ENCODE measurements at regions not wholly inside any gene's neighbourhood (a gene's known extent, or its start where the extent isn't known, plus 50 kb on each side); places are given as distances from the start of the nearest gene placed in this dataset.
"Not testable (repeated sequence)": the region's sequence is repeated elsewhere in the genome, so short reads cannot be mapped to it uniquely, and the experiment has no call there.

- DNase-seq (no peak), ATAC-seq (ENCODE audit: low read depth in 2 of 2) (no peak)
- no peak overlapping the region for H3K27ac Mint-ChIP-seq
- Histone ChIP-seq H3K9me3 (ENCODE audit: control insufficient read depth in 2 of 2, low read length in 2 of 2) (no peaks in the 10 kb centered on the region), H3K27me3 (ENCODE audit: control insufficient read depth, insufficient read depth, low read length) (no peaks in the 10 kb centered on the region), H3K36me3 (ENCODE audit: control insufficient read depth, insufficient read depth, low read length) (no peaks in the 10 kb centered on the region), H3K4me1 (ENCODE audit: control insufficient read depth, insufficient read depth, low read length, poor library complexity, severe bottlenecking) (no peaks in the 10 kb centered on the region), H3K4me3 (ENCODE audit: low read depth, low read length) (no peak overlapping the region), H3K27ac (ENCODE audit: insufficient read depth, low read length, poor library complexity, severe bottlenecking) (no peak overlapping the region)
- peaks cover 9% of the 10 kb centered on the region for H3K27me3 Mint-ChIP-seq
- peaks cover 0 to 3% (median 0%) of the 10 kb centered on the region in 4 donors for H3K4me1 Mint-ChIP-seq
- H3K4me3 Mint-ChIP-seq = no peak overlapping the region
- H3K36me3 Mint-ChIP-seq = no peaks in the 10 kb centered on the region
- peaks cover 0 to 5% (median 0%) of the 10 kb centered on the region in 7 donors for H3K9me3 Mint-ChIP-seq
Measured at GRCh38 chrX:37921758-37922157, 74.4 kb upstream of the DYNLT3 start.

GRCh38 chrX:37922928-37923327 lies 75.6 kb upstream of the DYNLT3 start:
- no peak overlapping the region for H3K4me3 Mint-ChIP-seq
- Histone ChIP-seq H3K9me3 (ENCODE audit: control insufficient read depth in 2 of 2, low read length in 2 of 2) (no peaks in the 10 kb centered on the region), H3K27ac (ENCODE audit: insufficient read depth, low read length, poor library complexity, severe bottlenecking) (no peak overlapping the region), H3K4me1 (ENCODE audit: control insufficient read depth, insufficient read depth, low read length, poor library complexity, severe bottlenecking) (no peaks in the 10 kb centered on the region), H3K27me3 (ENCODE audit: control insufficient read depth, insufficient read depth, low read length) (no peaks in the 10 kb centered on the region), H3K4me3 (ENCODE audit: low read depth, low read length) (no peak overlapping the region), H3K36me3 (ENCODE audit: control insufficient read depth, insufficient read depth, low read length) (no peaks in the 10 kb centered on the region)
- ATAC-seq (ENCODE audit: low read depth in 2 of 2) (no peak), DNase-seq (no peak)
- peaks cover 10% of the 10 kb centered on the region for H3K27me3 Mint-ChIP-seq
- H3K27ac Mint-ChIP-seq = no peak overlapping the region
- peaks cover 0 to 4% (median 0%) of the 10 kb centered on the region in 4 donors for H3K4me1 Mint-ChIP-seq
- peaks cover 0 to 5% (median 0%) of the 10 kb centered on the region in 7 donors for H3K9me3 Mint-ChIP-seq
- H3K36me3 Mint-ChIP-seq = no peaks in the 10 kb centered on the region

- not testable (repeated sequence) for H3K9me3 Mint-ChIP-seq, H3K4me1 Mint-ChIP-seq
Measured at GRCh38 chrX:37925761-37926160, 78.4 kb upstream of the DYNLT3 start.

GRCh38 chrX:37926700-37927099 lies 79.3 kb upstream of the DYNLT3 start:
- Histone ChIP-seq H3K4me1 (ENCODE audit: control insufficient read depth, insufficient read depth, low read length, poor library complexity, severe bottlenecking) (no peaks in the 10 kb centered on the region), H3K36me3 (ENCODE audit: control insufficient read depth, insufficient read depth, low read length) (no peaks in the 10 kb centered on the region), H3K27me3 (ENCODE audit: control insufficient read depth, insufficient read depth, low read length) (no peaks in the 10 kb centered on the region), H3K4me3 (ENCODE audit: low read depth, low read length) (no peak overlapping the region), H3K27ac (ENCODE audit: insufficient read depth, low read length, poor library complexity, severe bottlenecking) (no peak overlapping the region), H3K9me3 (ENCODE audit: control insufficient read depth in 2 of 2, low read length in 2 of 2) (no peaks in the 10 kb centered on the region)
- H3K9me3 Mint-ChIP-seq = no peaks in the 10 kb centered on the region
- DNase-seq (peak in 1 of 3 donors; percentile 46), ATAC-seq (ENCODE audit: low read depth in 2 of 2) (no peak)
- H3K4me1 Mint-ChIP-seq = peaks cover 0 to 4% (median 0%) of the 10 kb centered on the region in 4 donors
- no peak overlapping the region for H3K27ac Mint-ChIP-seq
- peaks cover 6% of the 10 kb centered on the region for H3K27me3 Mint-ChIP-seq
- no peaks in the 10 kb centered on the region for H3K36me3 Mint-ChIP-seq
- H3K4me3 Mint-ChIP-seq = no peak overlapping the region

More at GRCh38 chrX:37925761-37926160, 78.4 kb upstream of the DYNLT3 start:
- not testable (repeated sequence) for ATAC-seq (ENCODE audit: low read depth in 2 of 2); H3K27ac ChIP-seq (ENCODE audit: insufficient read depth, low read length, poor library complexity, severe bottlenecking); H3K36me3 Mint-ChIP-seq; H3K4me3 ChIP-seq (ENCODE audit: low read depth, low read length); H3K4me3 Mint-ChIP-seq; H3K27me3 Mint-ChIP-seq; DNase-seq; H3K36me3 ChIP-seq (ENCODE audit: control insufficient read depth, insufficient read depth, low read length); H3K27ac Mint-ChIP-seq; H3K4me1 ChIP-seq (ENCODE audit: control insufficient read depth, insufficient read depth, low read length, poor library complexity, severe bottlenecking); H3K27me3 ChIP-seq (ENCODE audit: control insufficient read depth, insufficient read depth, low read length); H3K9me3 ChIP-seq (ENCODE audit: control insufficient read depth in 2 of 2, low read length in 2 of 2)

GRCh38 chrX:37942170-37942569 lies 64.2 kb upstream of the SYTL5 start:
- Mint-ChIP-seq H3K27me3 (peaks cover 4% of the 10 kb centered on the region), H3K9me3 (peaks cover 0 to 3% (median 0%) of the 10 kb centered on the region in 7 donors)

GRCh38 chrX:37943554-37944344 lies 62.6 kb upstream of the SYTL5 start:
- no peak overlapping the region for H3K27ac Mint-ChIP-seq
- no peak overlapping the region for H3K4me3 Mint-ChIP-seq
- Histone ChIP-seq H3K27ac (ENCODE audit: insufficient read depth, low read length, poor library complexity, severe bottlenecking) (no peak overlapping the region), H3K36me3 (ENCODE audit: control insufficient read depth, insufficient read depth, low read length) (no peaks in the 10 kb centered on the region), H3K27me3 (ENCODE audit: control insufficient read depth, insufficient read depth, low read length) (no peaks in the 10 kb centered on the region), H3K4me3 (ENCODE audit: low read depth, low read length) (no peak overlapping the region), H3K9me3 (ENCODE audit: control insufficient read depth in 2 of 2, low read length in 2 of 2) (no peaks in the 10 kb centered on the region), H3K4me1 (ENCODE audit: control insufficient read depth, insufficient read depth, low read length, poor library complexity, severe bottlenecking) (no peaks in the 10 kb centered on the region)
- H3K36me3 Mint-ChIP-seq = no peaks in the 10 kb centered on the region
- no peak for ATAC-seq (ENCODE audit: low read depth in 2 of 2)
- no peaks in the 10 kb centered on the region for H3K27me3 Mint-ChIP-seq
- H3K9me3 Mint-ChIP-seq = peaks cover 0 to 3% (median 0%) of the 10 kb centered on the region in 7 donors
- H3K4me1 Mint-ChIP-seq = no peaks in the 10 kb centered on the region
- no peak for DNase-seq

More at GRCh38 chrX:37942170-37942569, 64.2 kb upstream of the SYTL5 start:
- H3K4me3 Mint-ChIP-seq = no peak overlapping the region
- no peak for ATAC-seq (ENCODE audit: low read depth in 2 of 2)
- H3K4me1 Mint-ChIP-seq = no peaks in the 10 kb centered on the region
- no peak for DNase-seq
- H3K36me3 Mint-ChIP-seq = no peaks in the 10 kb centered on the region
- H3K4me1 ChIP-seq (ENCODE audit: control insufficient read depth, insufficient read depth, low read length, poor library complexity, severe bottlenecking) = no peaks in the 10 kb centered on the region
- no peaks in the 10 kb centered on the region for H3K36me3 ChIP-seq (ENCODE audit: control insufficient read depth, insufficient read depth, low read length)
- no peak overlapping the region for H3K27ac Mint-ChIP-seq
- H3K27ac ChIP-seq (ENCODE audit: insufficient read depth, low read length, poor library complexity, severe bottlenecking) = no peak overlapping the region
- no peaks in the 10 kb centered on the region for H3K27me3 ChIP-seq (ENCODE audit: control insufficient read depth, insufficient read depth, low read length)
- H3K4me3 ChIP-seq (ENCODE audit: low read depth, low read length) = no peak overlapping the region
- no peaks in the 10 kb centered on the region for H3K9me3 ChIP-seq (ENCODE audit: control insufficient read depth in 2 of 2, low read length in 2 of 2)

GRCh38 chrX:37946197-37946596 lies 60.2 kb upstream of the SYTL5 start:
- Mint-ChIP-seq H3K27me3 (no peaks in the 10 kb centered on the region), H3K36me3 (no peaks in the 10 kb centered on the region), H3K4me1 (no peaks in the 10 kb centered on the region), H3K9me3 (peaks cover 0 to 3% (median 0%) of the 10 kb centered on the region in 7 donors), H3K27ac (no peak overlapping the region), H3K4me3 (no peak overlapping the region)
- no peaks in the 10 kb centered on the region for H3K9me3 ChIP-seq (ENCODE audit: control insufficient read depth in 2 of 2, low read length in 2 of 2)
- no peak overlapping the region for H3K27ac ChIP-seq (ENCODE audit: insufficient read depth, low read length, poor library complexity, severe bottlenecking)
- ATAC-seq (ENCODE audit: low read depth in 2 of 2) = no peak
- H3K4me3 ChIP-seq (ENCODE audit: low read depth, low read length) = no peak overlapping the region
- DNase-seq = no peak
- no peaks in the 10 kb centered on the region for H3K4me1 ChIP-seq (ENCODE audit: control insufficient read depth, insufficient read depth, low read length, poor library complexity, severe bottlenecking)
- no peaks in the 10 kb centered on the region for H3K27me3 ChIP-seq (ENCODE audit: control insufficient read depth, insufficient read depth, low read length)
- H3K36me3 ChIP-seq (ENCODE audit: control insufficient read depth, insufficient read depth, low read length) = no peaks in the 10 kb centered on the region

- Histone ChIP-seq H3K36me3 (ENCODE audit: control insufficient read depth, insufficient read depth, low read length) (no peaks in the 10 kb centered on the region), H3K9me3 (ENCODE audit: control insufficient read depth in 2 of 2, low read length in 2 of 2) (no peaks in the 10 kb centered on the region), H3K27ac (ENCODE audit: insufficient read depth, low read length, poor library complexity, severe bottlenecking) (no peak overlapping the region), H3K27me3 (ENCODE audit: control insufficient read depth, insufficient read depth, low read length) (peaks cover 7% of the 10 kb centered on the region), H3K4me3 (ENCODE audit: low read depth, low read length) (no peak overlapping the region), H3K4me1 (ENCODE audit: control insufficient read depth, insufficient read depth, low read length, poor library complexity, severe bottlenecking) (no peaks in the 10 kb centered on the region)
- H3K9me3 Mint-ChIP-seq = no peaks in the 10 kb centered on the region
- H3K4me3 Mint-ChIP-seq = no peak overlapping the region
- no peaks in the 10 kb centered on the region for H3K27me3 Mint-ChIP-seq
- H3K27ac Mint-ChIP-seq = no peak overlapping the region
- ATAC-seq (ENCODE audit: low read depth in 2 of 2) (no peak), DNase-seq (no peak)
- H3K4me1 Mint-ChIP-seq = peaks cover 0 to 3% (median 0%) of the 10 kb centered on the region in 4 donors
- H3K36me3 Mint-ChIP-seq = no peaks in the 10 kb centered on the region
Measured at GRCh38 chrX:37955273-37955672, 51.1 kb upstream of the SYTL5 start.
